Body of pancreas (tissue), 4 donors: ENCODE measurements at regions not wholly inside any gene's neighbourhood (a gene's known extent, or its start where the extent isn't known, plus 50 kb on each side); places are given as distances from the start of the nearest gene placed in this dataset.

Source experiments
- POLR2A ChIP-seq, 3 donors: fragments of 450-650 bp; IDR thresholded peaks; one replicate each; pipeline ENCODE4 v1.6.1; 2016; ENCODE audit warnings: antibody characterized with exemption in 3 of 3, mild to moderate bottlenecking in 2 of 3
- TF ChIP-seq, protein P1 (sequence below), 7 experiments: fragments of 450-650 bp in 4 of 7; fragments of 200-600 bp in 3 of 7; sonication (generic) in 3 of 7; IDR thresholded peaks; one replicate each; pipeline ENCODE4 v1.5.1; 2016 to 2019; ENCODE audit warnings: antibody characterized with exemption in 7 of 7

DNA sequence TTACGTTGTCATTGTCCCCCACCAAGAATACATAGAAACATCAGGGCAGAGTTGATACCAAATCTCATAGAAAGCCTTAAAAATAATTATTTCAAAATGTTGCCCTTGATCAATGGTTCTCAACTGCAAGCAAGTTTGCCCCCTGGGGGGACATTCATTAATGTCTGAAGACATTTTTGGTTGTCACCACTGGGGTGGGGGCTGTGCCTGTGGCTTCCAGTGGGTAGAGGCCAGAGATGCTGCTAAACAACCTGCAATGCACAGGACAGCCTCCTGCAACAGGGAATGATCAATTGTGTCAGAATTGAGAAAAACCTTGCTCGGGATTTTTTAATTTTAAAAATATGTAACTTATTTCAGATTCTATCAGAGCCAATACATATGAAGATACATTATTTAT lies 130.6 kb upstream of the DOK5 start:
- no peak for TF ChIP-seq POLR2A (IDR thresholded peaks at IDR 0.05)
- TF ChIP-seq, protein P1, sequence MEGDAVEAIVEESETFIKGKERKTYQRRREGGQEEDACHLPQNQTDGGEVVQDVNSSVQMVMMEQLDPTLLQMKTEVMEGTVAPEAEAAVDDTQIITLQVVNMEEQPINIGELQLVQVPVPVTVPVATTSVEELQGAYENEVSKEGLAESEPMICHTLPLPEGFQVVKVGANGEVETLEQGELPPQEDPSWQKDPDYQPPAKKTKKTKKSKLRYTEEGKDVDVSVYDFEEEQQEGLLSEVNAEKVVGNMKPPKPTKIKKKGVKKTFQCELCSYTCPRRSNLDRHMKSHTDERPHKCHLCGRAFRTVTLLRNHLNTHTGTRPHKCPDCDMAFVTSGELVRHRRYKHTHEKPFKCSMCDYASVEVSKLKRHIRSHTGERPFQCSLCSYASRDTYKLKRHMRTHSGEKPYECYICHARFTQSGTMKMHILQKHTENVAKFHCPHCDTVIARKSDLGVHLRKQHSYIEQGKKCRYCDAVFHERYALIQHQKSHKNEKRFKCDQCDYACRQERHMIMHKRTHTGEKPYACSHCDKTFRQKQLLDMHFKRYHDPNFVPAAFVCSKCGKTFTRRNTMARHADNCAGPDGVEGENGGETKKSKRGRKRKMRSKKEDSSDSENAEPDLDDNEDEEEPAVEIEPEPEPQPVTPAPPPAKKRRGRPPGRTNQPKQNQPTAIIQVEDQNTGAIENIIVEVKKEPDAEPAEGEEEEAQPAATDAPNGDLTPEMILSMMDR (IDR thresholded peaks at IDR 0.05): no peak
